ENCODE measurements at regions not wholly inside any gene's neighbourhood (a gene's known extent, or its start where the extent isn't known, plus 50 kb on each side); places are given as distances from the start of the nearest gene placed in this dataset.
"Not testable (repeated sequence)": the region's sequence is repeated elsewhere in the genome, so short reads cannot be mapped to it uniquely, and the experiment has no call there.

GRCh38 chr9:2387166-2387565, 234.4 kb upstream of the VLDLR start:
- DNase-seq (ENCODE audit: low read depth) = no peak
- TF ChIP-seq CTCF (conservative IDR thresholded peaks at IDR 0.05; ENCODE audit: low read depth, low read length) = no peak
- no peak overlapping the region for H3K4me3 ChIP-seq (ENCODE audit: low read depth, low read length)

- DNase-seq (ENCODE audit: low read depth) = no peak
- H3K4me3 ChIP-seq (ENCODE audit: low read depth, low read length) = no peak overlapping the region
- TF ChIP-seq CTCF (conservative IDR thresholded peaks at IDR 0.05; ENCODE audit: low read depth, low read length) = no peak
These were observed 232.2 kb upstream of the VLDLR start for GRCh38 chr9:2389404-2389803.

GRCh38 chr9:2390028-2390427, 231.6 kb upstream of the VLDLR start:
- DNase-seq (ENCODE audit: low read depth) = no peak
- no peak overlapping the region for H3K4me3 ChIP-seq (ENCODE audit: low read depth, low read length)
- TF ChIP-seq CTCF (conservative IDR thresholded peaks at IDR 0.05; ENCODE audit: low read depth, low read length) = no peak

GRCh38 chr9:2391509-2392132, 230.0 kb upstream of the VLDLR start:
- not testable (repeated sequence) for H3K4me3 ChIP-seq (ENCODE audit: low read depth, low read length); DNase-seq (ENCODE audit: low read depth)

GRCh38 chr9:2394087-2394741, 227.4 kb upstream of the VLDLR start:
- not testable (repeated sequence) for DNase-seq (ENCODE audit: low read depth); H3K4me3 ChIP-seq (ENCODE audit: low read depth, low read length)

GRCh38 chr9:2395814-2396612, 225.6 kb upstream of the VLDLR start:
- TF ChIP-seq CTCF (conservative IDR thresholded peaks at IDR 0.05; ENCODE audit: low read depth, low read length) = no peak

GRCh38 chr9:2396622-2397285, 224.8 kb upstream of the VLDLR start:
- no peak for TF ChIP-seq CTCF (conservative IDR thresholded peaks at IDR 0.05; ENCODE audit: low read depth, low read length)
- H3K4me3 ChIP-seq (ENCODE audit: low read depth, low read length) = no peak overlapping the region
- DNase-seq (ENCODE audit: low read depth) = no peak

More at GRCh38 chr9:2395814-2396612, 225.6 kb upstream of the VLDLR start:
- no peak overlapping the region for H3K4me3 ChIP-seq (ENCODE audit: low read depth, low read length)
- no peak for DNase-seq (ENCODE audit: low read depth)

- not testable (repeated sequence) for DNase-seq (ENCODE audit: low read depth); H3K4me3 ChIP-seq (ENCODE audit: low read depth, low read length)
These were observed 223.7 kb upstream of the VLDLR start for GRCh38 chr9:2397875-2398274.

- not testable (repeated sequence) for H3K4me3 ChIP-seq (ENCODE audit: low read depth, low read length); DNase-seq (ENCODE audit: low read depth)
These were observed 219.8 kb upstream of the VLDLR start for GRCh38 chr9:2401746-2402145.

Data from epithelial cell of proximal tubule (primary cell).